B cell (primary cell): ENCODE measurements at regions not wholly inside any gene's neighbourhood (a gene's known extent, or its start where the extent isn't known, plus 50 kb on each side); places are given as distances from the start of the nearest gene placed in this dataset.

Experiments used
- ATAC-seq: fragments of 200-7000 bp; cut with Tn5 transposase; one replicate; pipeline ENCODE4 v1.10.0; 2021; ENCODE audit warnings: low read depth, mild to moderate bottlenecking, moderate number of reproducible peaks, moderate library complexity
- CTCF ChIA-PET: fragments of 350-600 bp; sonication (Branson Sonifier 250); formaldehyde crosslinking; loops from one replicate; lab custom pipeline; 2021; ENCODE audit warnings: antibody characterized with exemption, inconsistent platforms; lab: Charles Lee
- POLR2A ChIA-PET: fragments of 350-600 bp; sonication (Branson Sonifier 250); formaldehyde crosslinking; loops from one replicate; lab custom pipeline; 2021; ENCODE audit warnings: antibody characterized with exemption; lab: Charles Lee
- DNase-seq: peaks from one replicate; pipeline ENCODE4 v3.0.0; 2013
- H2AFZ ChIP-seq: 2 replicates; pipeline ENCODE4 v1.6.1; 2012; ENCODE audit warnings: mild to moderate bottlenecking, low read depth, low read length; ENCODE audit not compliant: insufficient read depth, poor library complexity, severe bottlenecking
- H3K27ac ChIP-seq, 2 donors: 1 replicate in 1 of 2; 2 replicates in 1 of 2; pipeline ENCODE4 v1.5.1; 2012 to 2013; ENCODE audit warnings: low read length in 2 of 2, mild to moderate bottlenecking in 2 of 2, moderate library complexity in 1 of 2
- H3K27me3 ChIP-seq, 4 experiments: fragments of 200-600 bp in 1 of 4; sonication (generic) in 1 of 4; replicated peaks in 1 of 4; 1 replicate in 2 of 4; 2 replicates in 2 of 4; pipeline versions ENCODE4 v1.6.1 to v1.7.0; 2013 to 2016; ENCODE audit warnings: low read length in 3 of 4, mild to moderate bottlenecking in 2 of 4, mixed read lengths in 1 of 4, moderate library complexity in 1 of 4; ENCODE audit not compliant: insufficient read depth in 4 of 4, control insufficient read depth in 3 of 4; ENCODE audit errors: control extremely low read depth in 1 of 4
- H3K36me3 ChIP-seq, 2 experiments: replicated peaks in 1 of 2; 1 replicate in 1 of 2; 2 replicates in 1 of 2; pipeline versions ENCODE4 v1.6.1 to v1.7.1; 2013; ENCODE audit warnings: low read length in 1 of 2; ENCODE audit not compliant: insufficient read depth in 2 of 2, control insufficient read depth in 1 of 2; ENCODE audit errors: control extremely low read depth in 1 of 2, extremely low read depth in 1 of 2
- H3K4me1 ChIP-seq, 2 donors: fragments of 200-600 bp in 1 of 2; sonication (generic) in 1 of 2; 1 replicate in 1 of 2; 2 replicates in 1 of 2; pipeline versions ENCODE4 v1.5.1 to v1.6.1; 2013 to 2017; ENCODE audit warnings: low read length in 2 of 2; ENCODE audit not compliant: control insufficient read depth in 2 of 2, insufficient read depth in 2 of 2
- H3K4me2 ChIP-seq: replicated peaks from 2 replicates; pipeline ENCODE3; 2012; ENCODE audit warnings: mild to moderate bottlenecking, low read depth, low read length; ENCODE audit not compliant: poor library complexity, severe bottlenecking
- H3K4me3 ChIP-seq, 5 experiments: fragments of 200-600 bp in 1 of 5; sonication (generic) in 1 of 5; 1 replicate in 3 of 5; 2 replicates in 2 of 5; pipeline versions ENCODE4 v1.5.1 to v1.7.0; 2011 to 2016; ENCODE audit warnings: low read length in 4 of 5, mild to moderate bottlenecking in 4 of 5, low read depth in 2 of 5, control low read depth in 1 of 5, moderate library complexity in 1 of 5; ENCODE audit not compliant: insufficient read depth in 1 of 5; ENCODE audit errors: control extremely low read depth in 1 of 5, extremely low read depth in 1 of 5
- H3K79me2 ChIP-seq: fragments of 200-600 bp; sonication (generic); one replicate; pipeline ENCODE4 v1.6.0; 2016; ENCODE audit warnings: low read length; ENCODE audit not compliant: control insufficient read depth, insufficient read depth
- H3K9ac ChIP-seq: fragments of 200-600 bp; sonication (generic); 2 replicates; pipeline ENCODE4 v1.6.1; 2017; ENCODE audit warnings: mild to moderate bottlenecking, low read length, moderate library complexity
- H3K9me3 ChIP-seq, 3 donors: one replicate each; pipeline versions ENCODE4 v1.6.1 to v1.7.1; 2013; ENCODE audit warnings: low read length in 2 of 3; ENCODE audit not compliant: control insufficient read depth in 2 of 3, insufficient read depth in 1 of 3; ENCODE audit errors: control extremely low read depth in 1 of 3
- H4K20me1 ChIP-seq: 2 replicates; pipeline ENCODE4 v1.6.0; 2012; ENCODE audit warnings: mild to moderate bottlenecking, low read length; ENCODE audit not compliant: insufficient read depth, control insufficient read depth, poor library complexity, severe bottlenecking
- H3K27ac Mint-ChIP-seq: one replicate; pipeline ENCODE4 v1.8.0; 2021; ENCODE audit warnings: mixed read lengths
- H3K27me3 Mint-ChIP-seq: one replicate; pipeline ENCODE4 v1.8.0; 2021; ENCODE audit warnings: mixed read lengths
- H3K4me1 Mint-ChIP-seq: one replicate; pipeline ENCODE4 v1.8.0; 2021; ENCODE audit warnings: mixed read lengths
- H3K4me3 Mint-ChIP-seq: one replicate; pipeline ENCODE4 v1.8.0; 2021; ENCODE audit warnings: mixed read lengths
- H3K9me3 Mint-ChIP-seq: one replicate; pipeline ENCODE4 v1.8.0; 2022; ENCODE audit warnings: mixed read lengths; ENCODE audit not compliant: insufficient read depth
- EZH2 ChIP-seq: IDR thresholded peaks from 2 replicates; pipeline ENCODE4 v1.6.1; 2012; ENCODE audit warnings: borderline replicate concordance, low read depth, mild to moderate bottlenecking, moderate library complexity, low read length; ENCODE audit not compliant: insufficient read depth, poor library complexity, severe bottlenecking
- WGBS: methylation state at CpG from one replicate; pipeline ENCODE4 v1.1.5; 2013; ENCODE audit warnings: missing lambda C conversion rate; ENCODE audit not compliant: insufficient coverage; 5-methylcytosine and 5-hydroxymethylcytosine counted together
- intact Hi-C: fragments of 100-400 bp; cut with micrococcal nuclease; formaldehyde crosslinking; loops from one replicate; pipeline ENCODE4 v1.10.0; 2022
- TF ChIP-seq, protein P1 (sequence below): fragments of 200-600 bp; IDR thresholded peaks from one replicate; pipeline ENCODE4 v1.8.0; 2022; ENCODE audit warnings: antibody characterized with exemption, mild to moderate bottlenecking

DNA sequence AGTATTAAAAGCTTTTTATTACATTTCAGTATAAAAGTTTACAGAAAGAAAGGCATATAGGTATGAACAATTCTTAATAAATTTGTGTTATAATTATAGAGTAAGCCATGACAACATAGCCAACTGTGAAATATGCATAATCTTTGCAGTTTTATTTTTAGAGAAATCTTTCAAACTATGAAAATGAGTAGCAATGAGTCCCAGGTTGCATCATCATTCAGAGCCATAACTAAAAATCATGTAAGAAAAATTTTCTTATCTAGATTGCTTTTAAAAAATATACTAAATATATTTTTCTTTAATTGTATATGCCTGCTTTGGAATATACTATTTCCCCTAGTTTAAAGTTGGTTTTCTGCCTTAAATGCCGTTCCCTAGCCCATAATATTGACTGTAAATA, 54.8 kb upstream of the NAF1 start:
- ChIA-PET POLR2A (no interaction called here), CTCF (no interaction called here)
- no peak for ATAC-seq
- H3K27me3 Mint-ChIP-seq: peaks cover 7% of the 10 kb centered on the region
- TF ChIP-seq EZH2: no peak
- TF ChIP-seq, protein P1, sequence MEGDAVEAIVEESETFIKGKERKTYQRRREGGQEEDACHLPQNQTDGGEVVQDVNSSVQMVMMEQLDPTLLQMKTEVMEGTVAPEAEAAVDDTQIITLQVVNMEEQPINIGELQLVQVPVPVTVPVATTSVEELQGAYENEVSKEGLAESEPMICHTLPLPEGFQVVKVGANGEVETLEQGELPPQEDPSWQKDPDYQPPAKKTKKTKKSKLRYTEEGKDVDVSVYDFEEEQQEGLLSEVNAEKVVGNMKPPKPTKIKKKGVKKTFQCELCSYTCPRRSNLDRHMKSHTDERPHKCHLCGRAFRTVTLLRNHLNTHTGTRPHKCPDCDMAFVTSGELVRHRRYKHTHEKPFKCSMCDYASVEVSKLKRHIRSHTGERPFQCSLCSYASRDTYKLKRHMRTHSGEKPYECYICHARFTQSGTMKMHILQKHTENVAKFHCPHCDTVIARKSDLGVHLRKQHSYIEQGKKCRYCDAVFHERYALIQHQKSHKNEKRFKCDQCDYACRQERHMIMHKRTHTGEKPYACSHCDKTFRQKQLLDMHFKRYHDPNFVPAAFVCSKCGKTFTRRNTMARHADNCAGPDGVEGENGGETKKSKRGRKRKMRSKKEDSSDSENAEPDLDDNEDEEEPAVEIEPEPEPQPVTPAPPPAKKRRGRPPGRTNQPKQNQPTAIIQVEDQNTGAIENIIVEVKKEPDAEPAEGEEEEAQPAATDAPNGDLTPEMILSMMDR: no peak
- Histone ChIP-seq H4K20me1 (no peaks in the 10 kb centered on the region), H3K9me3 (no peaks in the 10 kb centered on the region), H2AFZ (no peak overlapping the region), H3K27ac (no peak overlapping the region), H3K36me3 (no peaks in the 10 kb centered on the region), H3K4me3 (no peak overlapping the region), H3K4me1 (no peaks in the 10 kb centered on the region), H3K9ac (no peak overlapping the region), H3K79me2 (no peaks in the 10 kb centered on the region), H3K4me2 (no peak overlapping the region), H3K27me3 (no peaks in the 10 kb centered on the region)
- H3K9me3 Mint-ChIP-seq: no peaks in the 10 kb centered on the region
- no peak for DNase-seq
- H3K4me3 Mint-ChIP-seq: no peak overlapping the region
- no peak overlapping the region for H3K27ac Mint-ChIP-seq
- no peaks in the 10 kb centered on the region for H3K4me1 Mint-ChIP-seq
- intact Hi-C loops: no loop called here
- no CpG with 5 or more reads among the region's 1 CpG for WGBS

DNA sequence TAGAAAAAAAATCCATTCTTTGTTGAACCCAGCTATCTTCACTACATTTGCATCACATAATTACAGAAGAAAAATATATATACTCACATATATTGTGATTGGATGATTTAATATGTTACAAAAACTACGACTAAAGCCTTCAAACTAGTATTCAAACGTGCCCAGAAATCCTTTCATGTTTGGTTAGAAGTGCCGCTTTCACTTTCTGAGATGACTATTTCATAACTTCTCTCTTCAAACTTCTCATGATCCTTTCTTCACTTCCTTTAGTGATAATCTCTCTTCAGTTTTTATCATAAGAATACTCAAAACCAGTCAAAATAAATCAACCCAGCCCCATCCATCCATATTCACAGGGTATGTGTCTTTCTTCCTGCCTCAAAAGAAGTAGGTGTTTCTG, 50.8 kb upstream of the NAF1 start:
- Mint-ChIP-seq H3K9me3 (no peaks in the 10 kb centered on the region), H3K4me3 (no peak overlapping the region), H3K4me1 (no peaks in the 10 kb centered on the region), H3K27ac (no peak overlapping the region), H3K27me3 (peaks cover 11% of the 10 kb centered on the region)
- DNase-seq (no peak), ATAC-seq (no peak)
- Histone ChIP-seq H3K27ac (no peak overlapping the region), H3K4me1 (no peaks in the 10 kb centered on the region), H3K36me3 (no peaks in the 10 kb centered on the region), H3K27me3 (no peaks in the 10 kb centered on the region), H3K79me2 (no peaks in the 10 kb centered on the region), H3K4me2 (no peak overlapping the region), H4K20me1 (no peaks in the 10 kb centered on the region), H3K9me3 (peaks cover 0 to 7% (median 0%) of the 10 kb centered on the region in 3 donors), H3K9ac (no peak overlapping the region), H2AFZ (no peak overlapping the region), H3K4me3 (no peak overlapping the region)
- ChIA-PET POLR2A (no interaction called here), CTCF (no interaction called here)
- TF ChIP-seq, protein P1: no peak
- WGBS: no CpG with 5 or more reads among the region's 3 CpGs
- intact Hi-C loops: no loop called here
